Non-pigmented ciliary epithelial cell (primary cell): ENCODE measurements at regions not wholly inside any gene's neighbourhood (a gene's known extent, or its start where the extent isn't known, plus 50 kb on each side); places are given as distances from the start of the nearest gene placed in this dataset.
"Not testable (repeated sequence)": the region's sequence is repeated elsewhere in the genome, so short reads cannot be mapped to it uniquely, and the experiment has no call there.

ENCODE experiments used
- DNase-seq: peaks from one replicate; pipeline ENCODE4 v3.0.0-alpha.2; 2010; ENCODE audit warnings: low read depth

DNA sequence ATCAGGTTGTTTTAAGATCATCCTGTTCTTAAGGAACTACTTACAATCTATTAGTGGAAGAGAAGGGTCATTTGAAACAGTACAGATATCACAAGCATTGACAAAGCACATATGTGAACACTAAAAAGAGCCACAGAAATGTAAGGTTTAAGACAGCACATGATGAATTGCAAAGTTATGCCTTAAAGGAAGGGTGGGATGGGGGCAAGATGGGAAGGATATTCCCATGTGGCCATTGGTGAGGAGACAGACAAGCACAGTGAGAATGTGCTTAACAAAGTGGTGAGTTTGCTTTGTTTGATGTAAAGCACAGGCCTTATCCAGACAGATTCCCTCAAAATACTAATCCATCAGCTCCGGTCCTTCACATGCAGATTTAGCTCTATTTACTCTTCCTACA lies 151.6 kb upstream of the IVNS1ABP start:
- no peak for DNase-seq

GRCh38 chr1:185467122-185467521 lies 150.1 kb upstream of the IVNS1ABP start:
- DNase-seq, result no peak

DNA sequence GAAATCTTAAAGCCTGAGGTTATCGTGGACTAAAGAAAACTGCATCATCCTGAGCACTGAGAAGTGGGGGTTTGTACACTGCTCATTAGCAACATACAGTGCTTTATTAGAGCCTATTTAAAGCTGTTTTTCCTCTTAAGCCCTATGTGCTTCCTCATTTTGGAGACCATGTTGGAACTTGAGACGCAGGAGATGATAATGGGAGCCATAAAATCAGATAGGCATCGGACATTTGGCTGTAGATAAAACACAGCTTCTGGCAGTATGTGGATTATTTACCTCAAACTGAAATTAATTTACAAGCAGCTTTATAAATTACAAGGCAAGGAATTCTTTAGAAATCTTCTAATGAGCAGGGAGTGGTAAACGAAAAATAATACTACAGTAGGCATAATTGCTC lies 147.7 kb upstream of the IVNS1ABP start:
- no peak for DNase-seq

DNA sequence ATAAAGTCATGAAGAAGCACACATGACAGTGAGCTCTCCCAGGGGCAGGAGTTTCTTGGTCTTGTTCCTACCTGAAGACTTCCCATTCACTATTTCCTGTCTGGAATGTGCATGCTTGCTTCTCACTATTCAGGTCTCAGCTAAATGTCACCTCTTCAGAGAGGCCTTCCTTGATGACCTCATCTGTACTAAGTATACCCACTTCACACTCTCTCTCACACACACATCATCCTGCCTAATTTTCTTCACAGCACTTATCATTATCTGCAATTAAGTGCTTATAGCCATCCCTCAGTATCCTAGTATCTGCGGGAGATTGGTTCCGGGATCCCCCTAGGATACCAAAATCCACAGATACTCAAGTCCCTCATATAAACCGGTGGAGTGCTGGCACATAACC lies 146.4 kb upstream of the IVNS1ABP start:
- DNase-seq, result no peak

- no peak for DNase-seq
These were observed 146.0 kb upstream of the IVNS1ABP start for GRCh38 chr1:185463011-185463410.

- DNase-seq, result not testable (repeated sequence)
These were observed 143.7 kb upstream of the IVNS1ABP start for GRCh38 chr1:185460723-185461122.

DNA sequence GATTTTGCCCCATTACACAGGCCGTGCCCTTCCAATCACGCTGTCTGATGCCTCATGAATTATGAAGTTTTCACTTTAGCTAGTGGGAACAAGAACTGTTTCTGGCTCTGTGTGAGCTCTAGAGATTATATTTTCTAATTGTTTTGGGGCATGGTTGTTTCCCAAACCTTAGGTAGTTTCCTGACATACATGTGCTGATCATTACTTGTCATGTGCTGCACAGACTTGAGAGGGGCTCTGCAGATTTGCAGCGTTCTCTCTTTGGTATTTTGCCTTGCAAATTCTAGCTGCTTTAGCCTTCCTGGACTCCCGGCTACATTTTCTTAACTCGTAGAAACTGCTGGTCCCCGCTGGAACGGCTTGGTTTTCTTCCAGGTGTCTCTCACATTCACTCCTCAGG lies 142.1 kb upstream of the IVNS1ABP start:
- no peak for DNase-seq

DNA sequence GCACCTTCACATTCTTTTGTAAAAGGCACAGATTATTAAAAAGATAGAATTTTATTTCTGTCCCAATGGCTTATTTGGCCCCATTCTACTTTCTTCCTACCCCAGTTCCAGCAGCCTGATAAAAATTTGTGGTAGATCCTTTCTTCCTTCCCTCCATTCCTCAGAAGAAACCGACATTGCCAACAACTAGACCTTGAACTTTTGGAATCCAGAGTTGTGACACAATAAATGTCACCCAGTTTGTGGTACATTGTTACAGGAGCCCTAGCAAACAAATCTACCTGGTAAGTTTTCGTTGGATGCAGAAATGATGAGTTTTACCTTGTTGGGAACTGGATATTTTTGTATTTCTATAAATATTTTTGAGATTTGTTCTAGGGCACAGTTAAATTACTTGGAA lies 141.6 kb upstream of the IVNS1ABP start:
- DNase-seq, result no peak

DNA sequence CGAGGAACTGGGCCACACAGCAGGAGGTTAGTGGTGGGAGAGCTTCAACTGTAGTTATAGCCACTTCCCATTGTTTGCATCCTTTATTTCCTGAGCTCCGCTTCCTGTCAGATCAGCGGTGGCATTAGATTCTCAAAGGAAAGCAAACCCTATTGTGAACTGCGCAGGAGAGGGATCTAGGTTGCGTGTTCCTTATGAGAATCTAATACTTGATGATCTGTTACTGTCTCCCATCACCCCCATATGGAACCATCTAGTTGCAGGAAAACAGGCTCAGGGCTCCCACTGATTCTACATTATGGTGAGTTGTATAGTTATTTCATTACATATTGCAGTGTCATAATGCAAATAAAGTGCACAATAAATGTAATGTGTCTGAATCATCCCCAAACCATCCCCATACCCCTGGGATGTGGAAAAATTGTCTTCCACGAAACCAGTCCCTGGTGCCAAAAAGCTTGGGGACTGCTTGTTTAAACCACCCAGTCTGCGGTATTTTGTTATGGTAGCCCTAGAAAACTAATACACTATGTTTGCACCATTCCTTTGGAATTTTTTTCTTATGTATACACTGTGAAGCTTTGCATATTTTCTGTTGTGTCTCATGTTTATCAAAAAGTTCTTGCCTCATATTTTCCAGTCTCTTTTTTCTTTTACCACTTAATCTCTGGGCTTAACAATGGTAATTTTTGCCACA lies 136.6 kb upstream of the IVNS1ABP start:
- DNase-seq, result peak; percentile 63

DNA sequence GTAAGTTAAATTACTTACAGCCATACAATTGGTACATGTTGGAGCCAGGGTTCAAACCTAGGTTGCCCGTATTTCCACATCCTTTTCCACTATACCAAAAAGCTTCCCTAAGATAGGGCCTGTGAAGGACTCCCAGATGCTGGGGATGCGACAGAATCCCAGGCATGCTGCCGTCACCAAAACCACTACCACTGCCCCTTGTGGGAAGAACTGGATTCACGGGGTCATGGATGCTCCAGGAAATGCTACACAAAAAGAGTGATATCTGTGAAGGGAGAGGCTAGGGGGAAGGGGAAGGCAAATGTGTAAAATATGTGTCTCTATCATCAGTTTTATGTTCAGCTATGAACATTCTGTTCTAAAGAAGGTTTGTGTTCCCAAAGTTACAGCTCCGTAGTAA lies 133.9 kb upstream of the IVNS1ABP start:
- DNase-seq, result no peak

GRCh38 chr1:185450060-185450788 lies 133.2 kb upstream of the IVNS1ABP start:
- no peak for DNase-seq

DNA sequence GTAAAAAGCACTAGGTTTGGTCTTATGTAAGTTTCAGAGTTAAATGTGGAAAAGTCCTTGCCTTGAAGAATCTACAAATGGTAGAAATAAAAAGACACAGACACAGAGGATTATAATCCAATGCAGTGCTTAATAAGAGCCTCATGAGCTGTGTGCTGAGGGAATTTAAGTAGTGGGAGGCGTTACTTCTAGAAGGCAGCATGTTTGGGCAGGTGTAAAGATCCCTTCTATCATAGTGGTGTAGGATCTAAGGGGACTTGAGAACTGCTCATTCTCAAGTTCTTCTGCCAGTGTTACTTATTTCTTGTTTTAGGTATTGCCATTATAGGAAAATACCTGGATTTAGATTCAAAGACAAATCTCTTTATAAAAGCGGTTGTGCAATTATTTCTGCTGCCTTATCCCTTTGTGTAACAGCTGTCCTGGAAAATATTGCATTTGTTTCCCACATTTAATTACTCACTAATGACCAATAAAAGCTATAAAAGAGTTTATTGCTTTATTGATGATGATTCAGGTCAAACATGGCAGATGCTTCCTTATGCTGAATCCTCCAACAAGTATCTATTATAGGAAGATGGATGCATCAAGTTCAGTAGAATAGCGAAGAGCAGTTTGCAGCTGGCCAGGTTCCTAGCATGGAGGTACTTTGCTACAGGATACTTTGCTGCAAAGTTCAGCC lies 132.5 kb upstream of the IVNS1ABP start:
- no peak for DNase-seq

- DNase-seq, result no peak
These were observed 131.6 kb upstream of the IVNS1ABP start for GRCh38 chr1:185448591-185449186.

- DNase-seq, result no peak
These were observed 129.1 kb upstream of the IVNS1ABP start for GRCh38 chr1:185446131-185446530.

DNA sequence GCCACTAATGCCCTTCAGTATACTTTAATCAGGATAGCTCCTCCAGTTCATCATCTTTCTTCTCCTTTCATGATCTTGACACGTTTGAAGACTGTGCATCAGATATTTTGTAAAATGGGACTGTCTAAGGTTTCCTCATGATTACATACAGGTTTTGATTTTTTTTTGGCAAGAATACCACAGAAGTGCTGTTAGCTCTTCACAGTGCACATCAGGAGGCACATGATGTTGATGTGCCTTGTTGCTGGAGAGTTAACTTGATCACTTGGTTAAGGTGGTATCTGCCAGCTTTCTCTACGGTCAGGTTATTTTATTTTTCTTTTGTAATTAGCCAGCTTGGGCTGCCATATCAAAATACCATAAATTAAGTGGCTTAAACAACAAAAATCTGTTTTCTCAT lies 128.6 kb upstream of the IVNS1ABP start:
- DNase-seq, result no peak

DNA sequence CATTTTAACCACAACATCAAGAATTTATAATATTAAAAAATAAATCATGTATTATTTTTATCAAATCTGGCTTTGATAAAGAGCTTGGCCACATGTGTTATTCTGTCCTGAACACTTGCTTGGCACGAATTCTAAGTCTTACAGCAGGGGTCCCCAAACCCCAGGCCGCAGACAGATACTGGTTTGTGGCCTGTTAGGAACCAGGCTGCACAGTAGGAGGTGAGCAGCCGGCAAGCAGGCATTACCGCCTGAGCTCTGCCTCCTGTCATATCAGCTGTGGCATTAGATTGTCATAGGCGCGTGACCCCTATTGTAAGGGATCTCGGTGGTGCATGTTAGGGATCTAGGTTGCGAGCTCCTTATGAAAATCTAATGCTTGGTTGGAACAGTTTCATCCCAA lies 127.6 kb upstream of the IVNS1ABP start:
- DNase-seq, result no peak

- DNase-seq, result no peak
These were observed 125.0 kb upstream of the IVNS1ABP start for GRCh38 chr1:185442050-185442449.

- peak; percentile 81 for DNase-seq
These were observed 124.6 kb upstream of the IVNS1ABP start for GRCh38 chr1:185441605-185442004.

DNA sequence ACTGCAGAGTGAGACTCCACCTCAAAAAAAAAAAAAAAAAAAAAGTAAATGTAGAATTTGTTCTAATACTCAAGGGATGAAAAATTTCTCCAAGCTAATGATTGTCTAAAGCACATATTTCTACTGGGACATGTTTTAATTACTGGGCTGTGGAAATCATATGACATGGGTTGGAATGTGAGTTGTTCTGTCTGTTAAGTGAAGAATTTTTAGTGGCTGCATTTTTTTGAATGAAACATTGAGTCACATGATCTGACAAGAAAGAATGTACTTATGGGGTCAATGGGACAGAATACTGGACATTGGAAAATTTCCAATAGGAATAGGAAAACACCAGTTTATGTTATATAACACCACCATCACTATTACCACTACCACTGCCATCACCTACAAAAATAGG lies 123.8 kb upstream of the IVNS1ABP start:
- DNase-seq, result peak; percentile 28

DNA sequence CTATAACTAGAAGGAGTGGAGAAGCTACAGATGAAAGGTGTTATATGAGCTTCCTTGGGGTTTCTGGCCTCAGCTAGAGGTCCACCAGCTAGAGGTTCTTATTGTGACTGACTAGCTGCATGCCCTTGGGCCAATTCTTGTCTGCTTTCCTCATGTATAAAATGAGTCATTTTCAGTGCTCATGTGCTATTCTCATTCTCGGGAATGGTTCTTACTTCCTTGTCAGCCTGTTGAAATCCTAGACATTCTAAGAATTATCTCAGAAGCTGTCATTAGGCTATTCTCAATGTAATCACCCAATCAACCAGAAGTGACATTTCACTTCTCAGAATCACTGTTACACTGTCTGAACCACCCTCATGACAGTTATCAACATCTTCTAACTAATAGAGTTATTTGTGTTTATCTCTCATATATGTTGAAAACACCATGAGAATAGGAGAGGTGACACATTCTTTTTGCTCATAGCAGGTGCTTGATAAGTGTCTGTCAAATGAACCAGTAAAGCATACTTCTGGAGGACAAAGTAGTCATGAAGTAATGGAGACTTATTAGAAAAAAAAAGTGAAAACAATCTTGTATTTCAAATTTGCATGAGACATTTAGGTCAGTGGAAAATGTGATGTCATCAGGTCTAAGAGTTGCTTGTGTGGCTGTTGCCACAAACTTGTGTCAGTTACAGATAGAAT lies 122.8 kb upstream of the IVNS1ABP start:
- peak; percentile 64 for DNase-seq

DNA sequence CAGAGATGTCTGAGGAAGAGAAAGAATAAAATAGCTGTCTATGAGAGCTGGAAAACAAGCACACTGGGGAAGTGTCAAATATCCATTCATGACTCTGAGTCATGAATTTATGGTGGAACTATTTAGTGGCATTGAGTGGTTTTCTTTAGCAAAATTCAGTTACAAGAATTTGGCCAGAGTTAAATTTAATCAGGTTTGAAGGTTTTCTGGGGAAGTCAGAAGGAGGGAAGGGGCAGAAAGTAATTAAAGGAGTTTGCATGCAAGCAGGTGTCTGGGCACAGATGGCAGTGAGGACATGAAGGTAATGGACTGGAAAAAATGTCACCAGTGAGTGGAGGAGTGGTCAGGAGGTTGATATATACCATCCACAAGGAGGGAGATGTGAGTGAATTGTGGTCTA lies 121.9 kb upstream of the IVNS1ABP start:
- no peak for DNase-seq

DNA sequence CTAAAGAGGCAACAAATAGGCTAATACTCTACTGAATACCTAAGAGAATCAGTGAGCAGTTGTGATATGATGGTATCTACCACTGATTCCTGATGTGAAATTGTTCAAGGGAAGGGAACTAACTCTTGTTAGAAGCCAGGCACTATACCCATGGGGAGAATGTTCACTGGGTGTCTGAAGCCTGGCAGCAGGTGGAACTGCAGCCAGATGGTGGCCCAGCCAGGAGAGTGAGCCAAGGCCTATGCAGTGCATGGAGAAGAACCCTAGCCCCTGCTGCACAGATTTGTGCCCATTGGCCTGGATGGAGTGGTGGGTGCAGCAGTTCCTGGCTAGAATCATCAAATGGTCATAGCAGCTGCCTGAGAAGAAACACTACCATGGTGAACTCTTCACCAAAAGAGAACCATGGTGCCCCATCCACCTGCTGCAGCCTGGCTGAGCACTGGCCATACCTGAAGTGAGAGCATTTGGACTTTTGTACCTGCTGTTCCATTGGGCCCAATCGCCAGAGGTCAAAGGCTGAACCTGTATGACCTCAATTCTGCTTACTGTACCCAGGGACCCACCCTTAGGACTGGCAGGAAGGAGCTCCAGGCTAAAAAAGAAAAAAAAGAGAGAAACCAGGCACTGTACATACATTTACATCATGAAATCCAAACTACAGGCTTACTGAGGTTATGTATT lies 118.8 kb upstream of the IVNS1ABP start:
- DNase-seq, result no peak
